ENCODE measurements at regions not wholly inside any gene's neighbourhood (a gene's known extent, or its start where the extent isn't known, plus 50 kb on each side); places are given as distances from the start of the nearest gene placed in this dataset.

DNA sequence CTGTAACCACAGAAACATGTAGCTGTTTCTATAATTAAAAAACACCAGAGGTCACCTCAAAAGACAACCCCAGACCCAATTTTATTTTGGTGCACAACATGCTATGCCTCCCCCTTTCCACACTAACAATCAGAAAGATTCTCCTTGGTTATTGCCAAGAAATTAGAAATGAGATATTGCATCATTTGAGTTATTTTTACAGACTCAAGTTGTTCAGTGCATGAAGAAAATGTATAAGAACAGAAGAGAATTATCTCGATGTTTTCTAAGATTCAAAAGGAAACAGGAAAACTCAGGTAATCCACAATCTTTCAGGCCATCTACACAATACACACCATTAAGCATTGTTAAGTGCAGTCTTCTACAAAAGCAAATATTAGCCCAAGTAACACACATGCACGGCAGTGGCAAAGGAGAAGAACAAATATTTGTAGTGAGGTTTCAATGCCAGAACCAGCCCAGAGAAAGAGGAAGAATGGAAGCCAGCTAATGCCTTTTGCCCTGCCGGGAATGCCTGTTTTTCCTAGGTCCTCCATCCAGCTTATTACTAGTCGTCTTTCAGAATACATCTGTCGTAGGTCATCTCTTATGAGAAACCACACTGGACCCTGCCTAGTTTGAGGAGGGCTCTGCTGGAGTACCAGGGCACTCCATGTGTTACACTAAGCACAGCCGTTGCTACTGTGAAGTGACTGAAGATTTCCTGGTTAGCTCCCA is 67.6 kb upstream of the C1GALT1 start:
- H3K27me3 ChIP-seq (ENCODE audit: control insufficient read depth in 2 of 2, insufficient read depth in 2 of 2, low read length in 2 of 2), result no peaks in the 10 kb centered on the region
- H3K9me3 ChIP-seq (ENCODE audit: control insufficient read depth in 2 of 2, low read length in 2 of 2), result no peaks in the 10 kb centered on the region
- H3K36me3 ChIP-seq (ENCODE audit: control insufficient read depth in 2 of 2, insufficient read depth in 2 of 2, low read length in 2 of 2), result no peaks in the 10 kb centered on the region
- H3K4me3 ChIP-seq (ENCODE audit: low read length in 2 of 2), result no peak overlapping the region
- no peaks in the 10 kb centered on the region for H3K4me1 ChIP-seq (ENCODE audit: control insufficient read depth in 2 of 2, insufficient read depth in 2 of 2, low read length in 2 of 2)
- peak overlapping the region in 1 of 2 donors; percentile 4 for H3K27ac ChIP-seq (ENCODE audit: low read depth in 2 of 2, low read length in 2 of 2)
- H3K9ac ChIP-seq (ENCODE audit: low read depth in 1 of 2, low read length in 2 of 2), result no peak overlapping the region

GRCh38 chr7:7117935-7118586 is 64.3 kb upstream of the C1GALT1 start:
- Histone ChIP-seq H3K27ac (ENCODE audit: low read depth in 2 of 2, low read length in 2 of 2) (no peak overlapping the region), H3K4me3 (ENCODE audit: low read length in 2 of 2) (no peak overlapping the region), H3K4me1 (ENCODE audit: control insufficient read depth in 2 of 2, insufficient read depth in 2 of 2, low read length in 2 of 2) (peaks cover 0 to 3% of the 10 kb centered on the region in 2 donors), H3K9ac (ENCODE audit: low read depth in 1 of 2, low read length in 2 of 2) (no peak overlapping the region), H3K36me3 (ENCODE audit: control insufficient read depth in 2 of 2, insufficient read depth in 2 of 2, low read length in 2 of 2) (no peaks in the 10 kb centered on the region), H3K27me3 (ENCODE audit: control insufficient read depth in 2 of 2, insufficient read depth in 2 of 2, low read length in 2 of 2) (no peaks in the 10 kb centered on the region), H3K9me3 (ENCODE audit: control insufficient read depth in 2 of 2, low read length in 2 of 2) (no peaks in the 10 kb centered on the region)

DNA sequence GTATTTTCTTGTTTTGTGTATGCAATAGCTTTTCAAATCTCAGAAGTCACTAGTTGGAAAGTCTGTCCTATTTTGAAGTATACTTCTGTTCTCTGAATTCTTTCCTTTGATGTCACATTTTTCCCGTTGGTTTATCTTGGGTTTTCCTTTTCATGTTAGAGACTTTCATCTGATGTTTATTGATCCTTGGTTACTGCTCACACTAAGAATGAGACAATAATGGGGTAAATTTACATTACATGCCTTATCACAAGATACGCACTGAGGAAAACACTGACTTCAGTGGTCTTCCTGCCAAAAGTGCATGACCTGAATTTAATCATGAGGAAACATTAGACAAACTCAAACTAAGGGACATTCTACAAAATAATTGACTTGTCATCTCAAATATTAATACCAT is 63.5 kb upstream of the C1GALT1 start:
- Histone ChIP-seq H3K27me3 (ENCODE audit: control insufficient read depth in 2 of 2, insufficient read depth in 2 of 2, low read length in 2 of 2) (no peaks in the 10 kb centered on the region), H3K4me3 (ENCODE audit: low read length in 2 of 2) (no peak overlapping the region), H3K4me1 (ENCODE audit: control insufficient read depth in 2 of 2, insufficient read depth in 2 of 2, low read length in 2 of 2) (peaks cover 0 to 3% of the 10 kb centered on the region in 2 donors), H3K9ac (ENCODE audit: low read depth in 1 of 2, low read length in 2 of 2) (no peak overlapping the region), H3K27ac (ENCODE audit: low read depth in 2 of 2, low read length in 2 of 2) (no peak overlapping the region), H3K36me3 (ENCODE audit: control insufficient read depth in 2 of 2, insufficient read depth in 2 of 2, low read length in 2 of 2) (no peaks in the 10 kb centered on the region), H3K9me3 (ENCODE audit: control insufficient read depth in 2 of 2, low read length in 2 of 2) (no peaks in the 10 kb centered on the region)

GRCh38 chr7:7119729-7120128 is 62.6 kb upstream of the C1GALT1 start:
- Histone ChIP-seq H3K27ac (ENCODE audit: low read depth in 2 of 2, low read length in 2 of 2) (no peak overlapping the region), H3K9ac (ENCODE audit: low read depth in 1 of 2, low read length in 2 of 2) (no peak overlapping the region), H3K4me1 (ENCODE audit: control insufficient read depth in 2 of 2, insufficient read depth in 2 of 2, low read length in 2 of 2) (peaks cover 0 to 3% of the 10 kb centered on the region in 2 donors), H3K4me3 (ENCODE audit: low read length in 2 of 2) (no peak overlapping the region), H3K9me3 (ENCODE audit: control insufficient read depth in 2 of 2, low read length in 2 of 2) (no peaks in the 10 kb centered on the region), H3K36me3 (ENCODE audit: control insufficient read depth in 2 of 2, insufficient read depth in 2 of 2, low read length in 2 of 2) (no peaks in the 10 kb centered on the region), H3K27me3 (ENCODE audit: control insufficient read depth in 2 of 2, insufficient read depth in 2 of 2, low read length in 2 of 2) (no peaks in the 10 kb centered on the region)

DNA sequence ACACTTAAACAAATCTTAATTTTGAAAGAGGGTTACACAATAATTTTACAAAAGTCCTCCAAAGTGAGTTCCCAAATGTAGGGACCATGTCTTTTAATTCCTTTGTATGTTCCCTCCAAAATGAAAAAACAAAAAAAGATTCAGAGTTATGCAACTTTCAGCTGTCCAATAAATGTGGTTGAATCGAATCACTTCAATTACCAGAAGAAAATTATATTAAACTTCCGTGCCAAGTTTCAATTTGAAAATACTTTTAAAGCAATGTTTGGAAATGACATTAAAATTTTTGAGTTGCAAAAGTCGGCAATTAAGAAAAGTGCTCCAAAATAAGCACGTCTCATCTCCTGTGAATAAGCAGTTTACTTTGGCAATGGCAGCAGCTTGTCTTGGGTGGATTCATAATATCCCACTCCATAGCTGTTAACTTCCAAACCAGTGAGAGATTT is 60.3 kb upstream of the C1GALT1 start:
- H3K36me3 ChIP-seq (ENCODE audit: control insufficient read depth in 2 of 2, insufficient read depth in 2 of 2, low read length in 2 of 2), result no peaks in the 10 kb centered on the region
- H3K27ac ChIP-seq (ENCODE audit: low read depth in 2 of 2, low read length in 2 of 2), result no peak overlapping the region
- no peaks in the 10 kb centered on the region for H3K9me3 ChIP-seq (ENCODE audit: control insufficient read depth in 2 of 2, low read length in 2 of 2)
- peaks cover 0 to 6% of the 10 kb centered on the region in 2 donors for H3K4me1 ChIP-seq (ENCODE audit: control insufficient read depth in 2 of 2, insufficient read depth in 2 of 2, low read length in 2 of 2)
- H3K9ac ChIP-seq (ENCODE audit: low read depth in 1 of 2, low read length in 2 of 2), result no peak overlapping the region
- H3K4me3 ChIP-seq (ENCODE audit: low read length in 2 of 2), result no peak overlapping the region
- H3K27me3 ChIP-seq (ENCODE audit: control insufficient read depth in 2 of 2, insufficient read depth in 2 of 2, low read length in 2 of 2), result no peaks in the 10 kb centered on the region

- H3K9ac ChIP-seq (ENCODE audit: low read depth in 1 of 2, low read length in 2 of 2), result no peak overlapping the region
- no peaks in the 10 kb centered on the region for H3K9me3 ChIP-seq (ENCODE audit: control insufficient read depth in 2 of 2, low read length in 2 of 2)
- H3K36me3 ChIP-seq (ENCODE audit: control insufficient read depth in 2 of 2, insufficient read depth in 2 of 2, low read length in 2 of 2), result no peaks in the 10 kb centered on the region
- no peak overlapping the region for H3K27ac ChIP-seq (ENCODE audit: low read depth in 2 of 2, low read length in 2 of 2)
- no peaks in the 10 kb centered on the region for H3K27me3 ChIP-seq (ENCODE audit: control insufficient read depth in 2 of 2, insufficient read depth in 2 of 2, low read length in 2 of 2)
- H3K4me3 ChIP-seq (ENCODE audit: low read length in 2 of 2), result no peak overlapping the region
- H3K4me1 ChIP-seq (ENCODE audit: control insufficient read depth in 2 of 2, insufficient read depth in 2 of 2, low read length in 2 of 2), result peaks cover 0 to 6% of the 10 kb centered on the region in 2 donors
Observed at GRCh38 chr7:7122701-7123281, 59.6 kb upstream of the C1GALT1 start.

- H3K4me1 ChIP-seq (ENCODE audit: control insufficient read depth in 2 of 2, insufficient read depth in 2 of 2, low read length in 2 of 2), result peaks cover 0 to 6% of the 10 kb centered on the region in 2 donors
- H3K9me3 ChIP-seq (ENCODE audit: control insufficient read depth in 2 of 2, low read length in 2 of 2), result no peaks in the 10 kb centered on the region
Observed at GRCh38 chr7:7125963-7126362, 56.4 kb upstream of the C1GALT1 start.

DNA sequence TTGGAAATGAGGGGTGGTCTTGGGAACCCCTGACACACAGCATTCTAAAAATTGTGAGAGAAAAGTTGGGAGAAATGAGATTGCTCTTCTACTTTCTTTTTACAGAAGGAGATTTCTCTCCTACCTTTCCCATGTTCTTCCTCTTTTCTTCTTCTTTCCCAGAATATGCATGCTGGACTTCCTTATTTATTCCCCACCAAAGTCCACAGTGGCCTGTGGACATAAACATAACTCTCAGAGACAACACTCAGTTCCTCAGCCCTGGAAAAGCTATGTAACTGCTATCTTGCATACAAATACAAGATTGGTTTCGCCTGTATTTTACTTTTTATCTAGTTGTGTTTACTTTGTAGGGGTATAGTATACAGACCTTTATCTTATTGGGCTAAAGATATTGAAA is 54.6 kb upstream of the C1GALT1 start:
- H3K4me3 ChIP-seq (ENCODE audit: low read length in 2 of 2), result no peak overlapping the region
- peaks cover 0 to 4% of the 10 kb centered on the region in 2 donors for H3K4me1 ChIP-seq (ENCODE audit: control insufficient read depth in 2 of 2, insufficient read depth in 2 of 2, low read length in 2 of 2)
- no peaks in the 10 kb centered on the region for H3K27me3 ChIP-seq (ENCODE audit: control insufficient read depth in 2 of 2, insufficient read depth in 2 of 2, low read length in 2 of 2)
- no peak overlapping the region for H3K9ac ChIP-seq (ENCODE audit: low read depth in 1 of 2, low read length in 2 of 2)
- H3K27ac ChIP-seq (ENCODE audit: low read depth in 2 of 2, low read length in 2 of 2), result no peak overlapping the region
- no peaks in the 10 kb centered on the region for H3K36me3 ChIP-seq (ENCODE audit: control insufficient read depth in 2 of 2, insufficient read depth in 2 of 2, low read length in 2 of 2)
- H3K9me3 ChIP-seq (ENCODE audit: control insufficient read depth in 2 of 2, low read length in 2 of 2), result no peaks in the 10 kb centered on the region

More at GRCh38 chr7:7125963-7126362, 56.4 kb upstream of the C1GALT1 start:
- no peaks in the 10 kb centered on the region for H3K27me3 ChIP-seq (ENCODE audit: control insufficient read depth in 2 of 2, insufficient read depth in 2 of 2, low read length in 2 of 2)
- no peaks in the 10 kb centered on the region for H3K36me3 ChIP-seq (ENCODE audit: control insufficient read depth in 2 of 2, insufficient read depth in 2 of 2, low read length in 2 of 2)
- no peak overlapping the region for H3K27ac ChIP-seq (ENCODE audit: low read depth in 2 of 2, low read length in 2 of 2)
- H3K9ac ChIP-seq (ENCODE audit: low read depth in 1 of 2, low read length in 2 of 2), result no peak overlapping the region
- H3K4me3 ChIP-seq (ENCODE audit: low read length in 2 of 2), result no peak overlapping the region

GRCh38 chr7:7129381-7129780 is 53.0 kb upstream of the C1GALT1 start:
- Histone ChIP-seq H3K9me3 (ENCODE audit: control insufficient read depth in 2 of 2, low read length in 2 of 2) (no peaks in the 10 kb centered on the region), H3K9ac (ENCODE audit: low read depth in 1 of 2, low read length in 2 of 2) (no peak overlapping the region), H3K27ac (ENCODE audit: low read depth in 2 of 2, low read length in 2 of 2) (no peak overlapping the region), H3K4me1 (ENCODE audit: control insufficient read depth in 2 of 2, insufficient read depth in 2 of 2, low read length in 2 of 2) (peaks cover 3 to 5% of the 10 kb centered on the region in 2 donors), H3K4me3 (ENCODE audit: low read length in 2 of 2) (no peak overlapping the region), H3K36me3 (ENCODE audit: control insufficient read depth in 2 of 2, insufficient read depth in 2 of 2, low read length in 2 of 2) (no peaks in the 10 kb centered on the region), H3K27me3 (ENCODE audit: control insufficient read depth in 2 of 2, insufficient read depth in 2 of 2, low read length in 2 of 2) (no peaks in the 10 kb centered on the region)

- Histone ChIP-seq H3K4me3 (ENCODE audit: low read length in 2 of 2) (no peak overlapping the region), H3K9ac (ENCODE audit: low read depth in 1 of 2, low read length in 2 of 2) (no peak overlapping the region), H3K9me3 (ENCODE audit: control insufficient read depth in 2 of 2, low read length in 2 of 2) (no peaks in the 10 kb centered on the region), H3K27ac (ENCODE audit: low read depth in 2 of 2, low read length in 2 of 2) (no peak overlapping the region), H3K4me1 (ENCODE audit: control insufficient read depth in 2 of 2, insufficient read depth in 2 of 2, low read length in 2 of 2) (peaks cover 4 to 5% of the 10 kb centered on the region in 2 donors), H3K27me3 (ENCODE audit: control insufficient read depth in 2 of 2, insufficient read depth in 2 of 2, low read length in 2 of 2) (no peaks in the 10 kb centered on the region), H3K36me3 (ENCODE audit: control insufficient read depth in 2 of 2, insufficient read depth in 2 of 2, low read length in 2 of 2) (no peaks in the 10 kb centered on the region)
Observed at GRCh38 chr7:7131273-7131672, 51.1 kb upstream of the C1GALT1 start.

Measured in mucosa of rectum (tissue), 2 donors.